ENCODE measurements at regions not wholly inside any gene's neighbourhood (a gene's known extent, or its start where the extent isn't known, plus 50 kb on each side); places are given as distances from the start of the nearest gene placed in this dataset.

DNA sequence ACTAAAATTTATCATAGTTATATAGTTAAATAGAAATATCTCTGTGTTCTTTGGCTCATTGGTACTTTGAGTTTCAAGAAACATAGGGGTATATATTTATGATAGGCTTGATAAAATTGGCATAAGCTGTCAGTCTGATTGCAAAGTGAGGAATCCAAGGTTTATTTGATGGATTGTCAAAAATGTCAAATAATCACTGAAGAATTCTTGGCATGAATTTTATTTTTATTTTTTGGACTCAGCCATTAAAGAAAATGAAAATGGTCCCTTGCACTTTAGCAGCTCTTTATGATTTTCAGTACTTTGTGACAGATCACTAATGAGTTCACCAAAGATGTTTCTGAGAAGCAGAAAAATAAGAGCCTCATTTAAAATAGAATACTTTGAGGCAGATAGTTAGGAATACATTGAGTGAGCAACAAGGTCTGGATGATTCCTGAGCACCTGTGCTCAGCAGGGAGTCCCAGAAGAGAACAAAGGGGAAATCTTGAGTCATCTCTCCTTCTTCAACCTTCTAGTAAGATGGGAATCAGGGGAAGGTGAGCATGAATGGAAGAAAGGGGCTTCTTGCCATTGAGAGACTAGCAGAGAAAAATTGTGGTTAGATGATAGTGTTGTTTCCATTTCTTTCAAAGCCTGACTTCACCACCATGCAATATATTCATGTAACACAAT lies 85.3 kb upstream of the VEPH1 start:
- ATAC-seq, result no peak
- TF ChIP-seq BACH2 (CRISPR knock-in tag; IDR thresholded peaks at IDR 0.05; ENCODE audit: borderline replicate concordance) (no peak), ZFP30 (CRISPR knock-in tag; IDR thresholded peaks at IDR 0.05) (no peak), ZNF565 (CRISPR knock-in tag; conservative IDR thresholded peaks at IDR 0.05; ENCODE audit: low read depth) (no peak), TCF4 (CRISPR knock-in tag; IDR thresholded peaks at IDR 0.05; ENCODE audit: borderline replicate concordance) (no peak), ZNF8 (CRISPR knock-in tag; IDR thresholded peaks at IDR 0.05) (no peak), PPARA (CRISPR knock-in tag; IDR thresholded peaks at IDR 0.05; ENCODE audit: borderline replicate concordance) (no peak), GLIS3 (CRISPR knock-in tag; IDR thresholded peaks at IDR 0.05) (no peak), SNAI2 (CRISPR knock-in tag; IDR thresholded peaks at IDR 0.05) (no peak), ZNF70 (CRISPR knock-in tag; IDR thresholded peaks at IDR 0.05) (no peak), ZFP3 (CRISPR knock-in tag; IDR thresholded peaks at IDR 0.05) (no peak), ZC3H10 (CRISPR knock-in tag; IDR thresholded peaks at IDR 0.05) (no peak), CSDC2 (CRISPR knock-in tag; IDR thresholded peaks at IDR 0.05) (no peak), ISL1 (CRISPR knock-in tag; IDR thresholded peaks at IDR 0.05) (no peak), TSHZ2 (CRISPR knock-in tag; IDR thresholded peaks at IDR 0.05) (no peak), OSR1 (CRISPR knock-in tag; IDR thresholded peaks at IDR 0.05) (no peak), ARNTL (CRISPR knock-in tag; IDR thresholded peaks at IDR 0.05; ENCODE audit: borderline replicate concordance, low read depth) (no peak)
- TF ChIP-seq, protein P1, sequence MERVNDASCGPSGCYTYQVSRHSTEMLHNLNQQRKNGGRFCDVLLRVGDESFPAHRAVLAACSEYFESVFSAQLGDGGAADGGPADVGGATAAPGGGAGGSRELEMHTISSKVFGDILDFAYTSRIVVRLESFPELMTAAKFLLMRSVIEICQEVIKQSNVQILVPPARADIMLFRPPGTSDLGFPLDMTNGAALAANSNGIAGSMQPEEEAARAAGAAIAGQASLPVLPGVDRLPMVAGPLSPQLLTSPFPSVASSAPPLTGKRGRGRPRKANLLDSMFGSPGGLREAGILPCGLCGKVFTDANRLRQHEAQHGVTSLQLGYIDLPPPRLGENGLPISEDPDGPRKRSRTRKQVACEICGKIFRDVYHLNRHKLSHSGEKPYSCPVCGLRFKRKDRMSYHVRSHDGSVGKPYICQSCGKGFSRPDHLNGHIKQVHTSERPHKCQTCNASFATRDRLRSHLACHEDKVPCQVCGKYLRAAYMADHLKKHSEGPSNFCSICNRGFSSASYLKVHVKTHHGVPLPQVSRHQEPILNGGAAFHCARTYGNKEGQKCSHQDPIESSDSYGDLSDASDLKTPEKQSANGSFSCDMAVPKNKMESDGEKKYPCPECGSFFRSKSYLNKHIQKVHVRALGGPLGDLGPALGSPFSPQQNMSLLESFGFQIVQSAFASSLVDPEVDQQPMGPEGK (CRISPR knock-in tag; IDR thresholded peaks at IDR 0.05; ENCODE audit: borderline replicate concordance), result no peak
- TF ChIP-seq, protein P2, sequence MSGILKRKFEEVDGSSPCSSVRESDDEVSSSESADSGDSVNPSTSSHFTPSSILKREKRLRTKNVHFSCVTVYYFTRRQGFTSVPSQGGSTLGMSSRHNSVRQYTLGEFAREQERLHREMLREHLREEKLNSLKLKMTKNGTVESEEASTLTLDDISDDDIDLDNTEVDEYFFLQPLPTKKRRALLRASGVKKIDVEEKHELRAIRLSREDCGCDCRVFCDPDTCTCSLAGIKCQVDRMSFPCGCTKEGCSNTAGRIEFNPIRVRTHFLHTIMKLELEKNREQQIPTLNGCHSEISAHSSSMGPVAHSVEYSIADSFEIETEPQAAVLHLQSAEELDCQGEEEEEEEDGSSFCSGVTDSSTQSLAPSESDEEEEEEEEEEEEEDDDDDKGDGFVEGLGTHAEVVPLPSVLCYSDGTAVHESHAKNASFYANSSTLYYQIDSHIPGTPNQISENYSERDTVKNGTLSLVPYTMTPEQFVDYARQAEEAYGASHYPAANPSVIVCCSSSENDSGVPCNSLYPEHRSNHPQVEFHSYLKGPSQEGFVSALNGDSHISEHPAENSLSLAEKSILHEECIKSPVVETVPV (CRISPR knock-in tag; IDR thresholded peaks at IDR 0.05), result no peak
- TF ChIP-seq, protein P3, sequence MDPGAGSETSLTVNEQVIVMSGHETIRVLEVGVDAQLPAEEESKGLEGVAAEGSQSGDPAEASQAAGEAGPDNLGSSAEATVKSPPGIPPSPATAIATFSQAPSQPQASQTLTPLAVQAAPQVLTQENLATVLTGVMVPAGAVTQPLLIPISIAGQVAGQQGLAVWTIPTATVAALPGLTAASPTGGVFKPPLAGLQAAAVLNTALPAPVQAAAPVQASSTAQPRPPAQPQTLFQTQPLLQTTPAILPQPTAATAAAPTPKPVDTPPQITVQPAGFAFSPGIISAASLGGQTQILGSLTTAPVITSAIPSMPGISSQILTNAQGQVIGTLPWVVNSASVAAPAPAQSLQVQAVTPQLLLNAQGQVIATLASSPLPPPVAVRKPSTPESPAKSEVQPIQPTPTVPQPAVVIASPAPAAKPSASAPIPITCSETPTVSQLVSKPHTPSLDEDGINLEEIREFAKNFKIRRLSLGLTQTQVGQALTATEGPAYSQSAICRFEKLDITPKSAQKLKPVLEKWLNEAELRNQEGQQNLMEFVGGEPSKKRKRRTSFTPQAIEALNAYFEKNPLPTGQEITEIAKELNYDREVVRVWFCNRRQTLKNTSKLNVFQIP (CRISPR knock-in tag; IDR thresholded peaks at IDR 0.05; ENCODE audit: borderline replicate concordance, low read depth), result no peak
- TF ChIP-seq, protein P4, sequence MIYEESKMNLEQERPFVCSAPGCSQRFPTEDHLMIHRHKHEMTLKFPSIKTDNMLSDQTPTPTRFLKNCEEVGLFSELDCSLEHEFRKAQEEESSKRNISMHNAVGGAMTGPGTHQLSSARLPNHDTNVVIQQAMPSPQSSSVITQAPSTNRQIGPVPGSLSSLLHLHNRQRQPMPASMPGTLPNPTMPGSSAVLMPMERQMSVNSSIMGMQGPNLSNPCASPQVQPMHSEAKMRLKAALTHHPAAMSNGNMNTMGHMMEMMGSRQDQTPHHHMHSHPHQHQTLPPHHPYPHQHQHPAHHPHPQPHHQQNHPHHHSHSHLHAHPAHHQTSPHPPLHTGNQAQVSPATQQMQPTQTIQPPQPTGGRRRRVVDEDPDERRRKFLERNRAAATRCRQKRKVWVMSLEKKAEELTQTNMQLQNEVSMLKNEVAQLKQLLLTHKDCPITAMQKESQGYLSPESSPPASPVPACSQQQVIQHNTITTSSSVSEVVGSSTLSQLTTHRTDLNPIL (CRISPR knock-in tag; IDR thresholded peaks at IDR 0.05; ENCODE audit: low read depth), result no peak

DNA sequence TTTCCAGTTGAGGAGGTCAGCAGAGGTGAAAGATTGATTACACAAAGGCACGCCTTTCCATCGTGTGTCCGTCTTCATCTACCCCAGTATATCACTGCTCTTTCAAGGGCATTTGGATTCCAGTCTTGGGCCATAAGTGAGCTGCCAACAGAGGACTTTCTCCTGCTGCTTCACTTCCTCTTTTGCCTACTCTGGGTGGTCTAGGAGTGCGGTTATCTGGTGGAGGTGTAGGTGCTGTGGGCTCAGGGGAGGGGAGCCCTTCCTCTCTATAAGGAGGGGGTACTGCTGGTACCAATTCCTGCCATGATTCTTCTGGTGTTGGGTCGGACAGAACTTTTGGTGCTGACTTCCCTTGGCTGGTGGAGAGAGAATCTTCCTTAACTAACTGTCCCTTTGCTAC lies 83.1 kb upstream of the VEPH1 start:
- TF ChIP-seq CSDC2 (CRISPR knock-in tag; IDR thresholded peaks at IDR 0.05), result no peak
- TF ChIP-seq, protein P3 (CRISPR knock-in tag; IDR thresholded peaks at IDR 0.05; ENCODE audit: borderline replicate concordance, low read depth), result no peak
- no peak for TF ChIP-seq ZNF8 (CRISPR knock-in tag; IDR thresholded peaks at IDR 0.05)
- no peak for TF ChIP-seq TCF4 (CRISPR knock-in tag; IDR thresholded peaks at IDR 0.05; ENCODE audit: borderline replicate concordance)
- TF ChIP-seq ZNF565 (CRISPR knock-in tag; conservative IDR thresholded peaks at IDR 0.05; ENCODE audit: low read depth), result no peak
- TF ChIP-seq ZFP3 (CRISPR knock-in tag; IDR thresholded peaks at IDR 0.05), result no peak
- TF ChIP-seq TSHZ2 (CRISPR knock-in tag; IDR thresholded peaks at IDR 0.05), result no peak
- TF ChIP-seq GLIS3 (CRISPR knock-in tag; IDR thresholded peaks at IDR 0.05), result no peak
- ATAC-seq, result no peak
